ENCODE measurements at regions not wholly inside any gene's neighbourhood (a gene's known extent, or its start where the extent isn't known, plus 50 kb on each side); places are given as distances from the start of the nearest gene placed in this dataset.

- no peak for TF ChIP-seq CTCF (IDR thresholded peaks at IDR 0.05; ENCODE audit: borderline replicate concordance, extremely low read depth, low read length, poor library complexity, severe bottlenecking)
- no peak for TF ChIP-seq EZH2 (IDR thresholded peaks at IDR 0.05; ENCODE audit: borderline replicate concordance, low read depth, low read length, severe bottlenecking)
Measured at GRCh38 chr2:58732999-58733398, 491.9 kb upstream of the FANCL start.
